ENCODE measurements at regions not wholly inside any gene's neighbourhood (a gene's known extent, or its start where the extent isn't known, plus 50 kb on each side); places are given as distances from the start of the nearest gene placed in this dataset.

- TF ChIP-seq CTCF (IDR thresholded peaks at IDR 0.05) (no peak), POLR2A (IDR thresholded peaks at IDR 0.05) (no peak)
Observed at GRCh38 chr4:64516176-64516575, 106.9 kb upstream of the TECRL start.
